ENCODE measurements at regions not wholly inside any gene's neighbourhood (a gene's known extent, or its start where the extent isn't known, plus 50 kb on each side); places are given as distances from the start of the nearest gene placed in this dataset.

DNA sequence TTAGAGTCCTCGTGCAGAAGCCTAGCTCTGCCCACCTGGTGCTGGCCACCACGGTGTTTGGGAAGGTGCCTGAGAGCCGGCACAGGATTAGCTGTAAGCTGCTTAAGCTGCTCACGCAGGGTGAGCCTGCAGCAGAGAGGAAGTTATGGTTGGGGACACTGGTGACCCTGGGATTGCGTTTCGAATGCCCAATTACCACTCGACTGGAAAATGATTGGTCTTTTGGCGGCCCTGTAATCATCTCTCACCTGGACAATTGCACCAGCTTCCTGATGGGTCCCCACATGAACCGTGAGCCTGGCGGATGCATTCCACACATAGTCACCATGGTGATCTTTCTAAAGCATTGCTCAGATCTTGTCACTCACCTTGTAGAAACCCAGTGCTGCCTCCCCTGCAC is 442.3 kb upstream of the ZMIZ1 start:
- no peak for DNase-seq
- CTCF ChIA-PET, result interaction anchor here (1.1 kb wide), 1 partner anchor 10 kb away, joined by 3 read pairs; no protein-coding TSS in a partner anchor
- Histone ChIP-seq H3F3A (replicated peaks; ENCODE audit: insufficient read depth) (peaks cover 11% of the 10 kb centered on the region), H4K20me1 (ENCODE audit: insufficient read depth) (no peaks in the 10 kb centered on the region), H3K79me2 (ENCODE audit: insufficient read depth) (no peaks in the 10 kb centered on the region), H3K27me3 (ENCODE audit: insufficient read depth) (no peaks in the 10 kb centered on the region), H3K27ac (ENCODE audit: low read depth in 2 of 2, low read length in 1 of 2) (peak overlapping the region in 1 of 2 experiments; percentile 47; a peak in 2 of 4 replicates), H3K4me2 (no peak overlapping the region), H2AFZ (ENCODE audit: low read depth) (no peak overlapping the region), H3K9me2 (no peaks in the 10 kb centered on the region), H3K9ac (no peak overlapping the region), H3K4me1 (ENCODE audit: control insufficient read depth in 1 of 2, insufficient read depth in 2 of 2, low read depth in 1 of 2, low read length in 1 of 2) (peaks cover 13 to 34% of the 10 kb centered on the region in 2 experiments; a peak in 3 of 4 replicates), H3K9me3 (no peaks in the 10 kb centered on the region), H3K4me3 (ENCODE audit: low read depth in 2 of 2, low read length in 1 of 2) (no peak overlapping the region), H3K36me3 (replicated peaks in 1 of 2; ENCODE audit: control insufficient read depth in 1 of 2, insufficient read depth in 2 of 2, low read length in 1 of 2) (no peaks in the 10 kb centered on the region)
- WGBS (ENCODE audit: low lambda C conversion rate), result 91% methylated on average over 9 of the region's 10 CpGs
- POLR2A ChIA-PET, result no interaction called here
- TF ChIP-seq, protein P1, sequence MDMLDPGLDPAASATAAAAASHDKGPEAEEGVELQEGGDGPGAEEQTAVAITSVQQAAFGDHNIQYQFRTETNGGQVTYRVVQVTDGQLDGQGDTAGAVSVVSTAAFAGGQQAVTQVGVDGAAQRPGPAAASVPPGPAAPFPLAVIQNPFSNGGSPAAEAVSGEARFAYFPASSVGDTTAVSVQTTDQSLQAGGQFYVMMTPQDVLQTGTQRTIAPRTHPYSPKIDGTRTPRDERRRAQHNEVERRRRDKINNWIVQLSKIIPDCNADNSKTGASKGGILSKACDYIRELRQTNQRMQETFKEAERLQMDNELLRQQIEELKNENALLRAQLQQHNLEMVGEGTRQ (IDR thresholded peaks at IDR 0.05; ENCODE audit: borderline replicate concordance, low read depth, low read length), result no peak
- TF ChIP-seq RFX5 (IDR thresholded peaks at IDR 0.05; ENCODE audit: low read length) (no peak), MXI1 (IDR thresholded peaks at IDR 0.05; ENCODE audit: low read depth, low read length) (no peak), YY1 (IDR thresholded peaks at IDR 0.05; ENCODE audit: low read depth) (no peak), EP300 (IDR thresholded peaks at IDR 0.05; ENCODE audit: borderline replicate concordance in 1 of 2, low read depth in 1 of 2, low read length in 1 of 2) (no peak), GATA2 (CRISPR knock-in tag; IDR thresholded peaks at IDR 0.05) (no peak), SIN3A (IDR thresholded peaks at IDR 0.05; ENCODE audit: borderline replicate concordance, low read depth, low read length) (no peak), FOSL2 (IDR thresholded peaks at IDR 0.05; ENCODE audit: borderline replicate concordance, low read depth) (no peak)

DNA sequence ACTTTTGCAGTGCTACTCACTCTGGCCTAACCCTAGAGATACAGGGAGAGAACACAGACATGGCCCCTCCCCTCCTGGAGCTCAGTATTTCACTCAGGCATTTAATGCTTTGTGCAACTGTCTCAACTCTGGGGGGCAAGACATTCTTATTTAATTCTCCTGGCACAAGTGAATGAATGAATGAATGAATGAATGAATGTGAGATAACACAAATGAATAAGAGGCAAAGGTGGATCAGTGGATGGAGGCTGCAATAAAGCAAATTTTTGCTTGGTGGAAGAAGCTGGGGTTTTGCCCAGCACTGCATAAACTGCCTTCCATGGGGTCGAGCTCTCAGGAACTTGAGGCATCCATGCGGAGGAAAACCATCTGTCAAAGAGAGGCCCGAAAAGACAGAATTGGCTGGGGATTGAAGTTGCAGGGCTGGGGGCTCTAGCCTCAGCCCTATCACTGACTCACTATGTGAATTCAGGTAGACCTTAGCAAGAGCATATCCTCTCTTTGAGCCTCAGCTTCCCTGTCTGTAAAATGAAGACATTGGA is 441.4 kb upstream of the ZMIZ1 start:
- H3K4me2 ChIP-seq, result no peak overlapping the region
- H4K20me1 ChIP-seq (ENCODE audit: insufficient read depth), result no peaks in the 10 kb centered on the region
- TF ChIP-seq FOSL2 (IDR thresholded peaks at IDR 0.05; ENCODE audit: borderline replicate concordance, low read depth) (no peak), IRF3 (IDR thresholded peaks at IDR 0.05; ENCODE audit: low read depth, low read length) (no peak), RAD21 (IDR thresholded peaks at IDR 0.05; ENCODE audit: low read length) (no peak), NFIC (IDR thresholded peaks at IDR 0.05; ENCODE audit: borderline replicate concordance) (no peak), FOXM1 (IDR thresholded peaks at IDR 0.05; ENCODE audit: low read depth) (no peak), REST (IDR thresholded peaks at IDR 0.05; ENCODE audit: low read depth, low read length) (no peak), EZH2phosphoT487 (IDR thresholded peaks at IDR 0.05; ENCODE audit: borderline replicate concordance, low read depth) (no peak), FOXJ3 (CRISPR knock-in tag; IDR thresholded peaks at IDR 0.05) (no peak), EP300 (IDR thresholded peaks at IDR 0.05; ENCODE audit: borderline replicate concordance in 1 of 2, low read depth in 1 of 2, low read length in 1 of 2) (no peak)
- TF ChIP-seq, protein P1 (IDR thresholded peaks at IDR 0.05; ENCODE audit: borderline replicate concordance, low read depth, low read length), result no peak
- H3K27me3 ChIP-seq (ENCODE audit: insufficient read depth), result no peaks in the 10 kb centered on the region
- no peaks in the 10 kb centered on the region for H3K9me2 ChIP-seq
- H3K4me1 ChIP-seq (ENCODE audit: control insufficient read depth in 1 of 2, insufficient read depth in 2 of 2, low read depth in 1 of 2, low read length in 1 of 2), result peaks cover 13 to 29% of the 10 kb centered on the region in 2 experiments; a peak in 3 of 4 replicates
- no peaks in the 10 kb centered on the region for H3K79me2 ChIP-seq (ENCODE audit: insufficient read depth)
- 97% methylated on average over 3 of the region's 3 CpGs for WGBS (ENCODE audit: low lambda C conversion rate)
- DNase-seq, result no peak
- H3K4me3 ChIP-seq (ENCODE audit: low read depth in 2 of 2, low read length in 1 of 2), result no peak overlapping the region
- no peaks in the 10 kb centered on the region for H3K36me3 ChIP-seq (replicated peaks in 1 of 2; ENCODE audit: control insufficient read depth in 1 of 2, insufficient read depth in 2 of 2, low read length in 1 of 2)
- H3K9me3 ChIP-seq, result no peaks in the 10 kb centered on the region
- H2AFZ ChIP-seq (ENCODE audit: low read depth), result no peak overlapping the region
- CTCF ChIA-PET, result no interaction called here
- H3K27ac ChIP-seq (ENCODE audit: low read depth in 2 of 2, low read length in 1 of 2), result no peak overlapping the region
- POLR2A ChIA-PET, result no interaction called here
- peaks cover 11% of the 10 kb centered on the region for H3F3A ChIP-seq (replicated peaks; ENCODE audit: insufficient read depth)
- no peak overlapping the region for H3K9ac ChIP-seq
